ENCODE measurements at regions not wholly inside any gene's neighbourhood (a gene's known extent, or its start where the extent isn't known, plus 50 kb on each side); places are given as distances from the start of the nearest gene placed in this dataset.
A peak's percentile ranks its signal among the peaks of the same experiment; 100 is the strongest.

GRCh38 chr6:18585032-18585573 lies 198.0 kb downstream of the RNF144B start:
- no peaks in the 10 kb centered on the region for H3K9me3 ChIP-seq
- no peak overlapping the region for H3K4me2 ChIP-seq
- H3K27me3 ChIP-seq, result no peaks in the 10 kb centered on the region
- H3K9ac ChIP-seq, result no peak overlapping the region
- no peak overlapping the region for H3K27ac ChIP-seq
- no peaks in the 10 kb centered on the region for H3K36me3 ChIP-seq
- H3K4me3 ChIP-seq, result no peak overlapping the region
- H4K20me1 ChIP-seq, result no peaks in the 10 kb centered on the region
- no peak for TF ChIP-seq Cebpa-rat (IDR thresholded peaks at IDR 0.05)
- peaks cover 18% of the 10 kb centered on the region for H3K4me1 ChIP-seq

GRCh38 chr6:18586133-18586532 lies 199.0 kb downstream of the RNF144B start:
- no peak overlapping the region for H3K27ac ChIP-seq
- H3K4me1 ChIP-seq, result peaks cover 18% of the 10 kb centered on the region
- H4K20me1 ChIP-seq, result no peaks in the 10 kb centered on the region
- H3K4me2 ChIP-seq, result peak overlapping the region; percentile 38
- H3K9ac ChIP-seq, result no peak overlapping the region
- no peaks in the 10 kb centered on the region for H3K27me3 ChIP-seq
- no peaks in the 10 kb centered on the region for H3K36me3 ChIP-seq
- no peak overlapping the region for H3K4me3 ChIP-seq
- no peak for TF ChIP-seq Cebpa-rat (IDR thresholded peaks at IDR 0.05)
- H3K9me3 ChIP-seq, result no peaks in the 10 kb centered on the region

GRCh38 chr6:18595774-18596530 lies 208.8 kb downstream of the RNF144B start:
- Histone ChIP-seq H3K4me2 (no peak overlapping the region), H3K9me3 (no peaks in the 10 kb centered on the region), H3K27ac (no peak overlapping the region), H3K4me1 (no peaks in the 10 kb centered on the region), H3K36me3 (no peaks in the 10 kb centered on the region), H3K9ac (no peak overlapping the region), H4K20me1 (no peaks in the 10 kb centered on the region), H3K27me3 (no peaks in the 10 kb centered on the region), H3K4me3 (no peak overlapping the region)
- no peak for TF ChIP-seq Cebpa-rat (IDR thresholded peaks at IDR 0.05)

- no peak for TF ChIP-seq Cebpa-rat (IDR thresholded peaks at IDR 0.05)
- Histone ChIP-seq H3K4me2 (no peak overlapping the region), H3K27ac (no peak overlapping the region), H3K9me3 (no peaks in the 10 kb centered on the region), H3K4me3 (no peak overlapping the region), H3K4me1 (peaks cover 2% of the 10 kb centered on the region; the same call in 1 of the 2 replicates), H4K20me1 (no peaks in the 10 kb centered on the region), H3K9ac (no peak overlapping the region), H3K36me3 (no peaks in the 10 kb centered on the region), H3K27me3 (no peaks in the 10 kb centered on the region)
These were observed 209.3 kb downstream of the RNF144B start for GRCh38 chr6:18596531-18596835.

GRCh38 chr6:18598551-18599264 lies 211.6 kb downstream of the RNF144B start:
- no peaks in the 10 kb centered on the region for H3K27me3 ChIP-seq
- H4K20me1 ChIP-seq, result no peaks in the 10 kb centered on the region
- no peak overlapping the region for H3K27ac ChIP-seq
- no peaks in the 10 kb centered on the region for H3K36me3 ChIP-seq
- no peak overlapping the region for H3K4me3 ChIP-seq
- TF ChIP-seq Cebpa-rat (IDR thresholded peaks at IDR 0.05), result no peak
- H3K9ac ChIP-seq, result no peak overlapping the region
- H3K9me3 ChIP-seq, result no peaks in the 10 kb centered on the region
- no peak overlapping the region for H3K4me2 ChIP-seq
- peaks cover 7% of the 10 kb centered on the region; the same call in 1 of the 2 replicates for H3K4me1 ChIP-seq

GRCh38 chr6:18600255-18600654 lies 213.1 kb downstream of the RNF144B start:
- H3K27ac ChIP-seq, result no peak overlapping the region
- no peak overlapping the region for H3K9ac ChIP-seq
- H3K36me3 ChIP-seq, result no peaks in the 10 kb centered on the region
- H3K9me3 ChIP-seq, result no peaks in the 10 kb centered on the region
- no peak overlapping the region for H3K4me3 ChIP-seq
- no peaks in the 10 kb centered on the region for H3K27me3 ChIP-seq
- H3K4me1 ChIP-seq, result peaks cover 7% of the 10 kb centered on the region; the same call in 1 of the 2 replicates
- no peak overlapping the region for H3K4me2 ChIP-seq
- no peaks in the 10 kb centered on the region for H4K20me1 ChIP-seq
- TF ChIP-seq Cebpa-rat (IDR thresholded peaks at IDR 0.05), result no peak

DNA sequence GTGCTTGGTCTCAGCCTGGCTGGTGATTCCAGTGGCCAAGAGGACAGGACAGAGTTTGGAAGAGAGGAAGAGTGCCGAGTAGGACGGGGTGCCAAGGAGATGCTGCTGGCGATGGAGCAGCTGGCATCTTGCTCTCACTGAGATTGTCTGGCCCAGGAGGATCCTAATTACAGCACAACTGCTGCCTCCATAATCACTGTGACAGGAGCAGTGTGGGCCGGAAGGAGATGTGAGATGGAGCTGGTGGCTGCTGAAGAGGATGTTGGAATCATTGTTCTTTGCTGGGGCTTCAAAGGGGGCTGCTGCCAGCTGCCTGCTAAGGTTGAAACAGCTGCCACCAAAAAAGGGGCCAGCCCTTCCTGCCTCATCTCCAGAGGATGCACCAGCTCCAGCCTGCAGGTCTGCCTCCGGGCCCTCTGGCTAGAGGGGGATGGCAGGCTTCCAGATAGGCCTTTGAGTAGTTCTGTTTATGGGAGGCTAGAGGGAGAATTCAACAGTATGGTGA lies 214.4 kb downstream of the RNF144B start:
- Histone ChIP-seq H3K9ac (no peak overlapping the region), H3K27ac (no peak overlapping the region), H3K4me2 (peak overlapping the region; percentile 25; the same call in 1 of the 2 replicates), H3K36me3 (no peaks in the 10 kb centered on the region), H3K9me3 (no peaks in the 10 kb centered on the region), H4K20me1 (no peaks in the 10 kb centered on the region), H3K4me3 (no peak overlapping the region), H3K27me3 (no peaks in the 10 kb centered on the region), H3K4me1 (peaks cover 7% of the 10 kb centered on the region; the same call in 1 of the 2 replicates)
- no peak for TF ChIP-seq Cebpa-rat (IDR thresholded peaks at IDR 0.05)

GRCh38 chr6:18602931-18603330 lies 215.8 kb downstream of the RNF144B start:
- Histone ChIP-seq H3K27ac (no peak overlapping the region), H3K9me3 (no peaks in the 10 kb centered on the region), H3K4me1 (peaks cover 7% of the 10 kb centered on the region; the same call in 1 of the 2 replicates), H3K9ac (no peak overlapping the region), H3K4me3 (no peak overlapping the region), H4K20me1 (no peaks in the 10 kb centered on the region), H3K4me2 (no peak overlapping the region), H3K36me3 (no peaks in the 10 kb centered on the region), H3K27me3 (no peaks in the 10 kb centered on the region)
- no peak for TF ChIP-seq Cebpa-rat (IDR thresholded peaks at IDR 0.05)

GRCh38 chr6:18603361-18603760 lies 216.2 kb downstream of the RNF144B start:
- 0 out of 2 replicates have a peak, but pooled peaks cover 3% of the 10 kb centered on the region for H3K9me3 ChIP-seq
- no peak for TF ChIP-seq Cebpa-rat (IDR thresholded peaks at IDR 0.05)
- no peaks in the 10 kb centered on the region for H3K36me3 ChIP-seq
- no peak overlapping the region for H3K27ac ChIP-seq
- H3K4me2 ChIP-seq, result no peak overlapping the region
- peaks cover 7% of the 10 kb centered on the region; the same call in 1 of the 2 replicates for H3K4me1 ChIP-seq
- H3K9ac ChIP-seq, result no peak overlapping the region
- H4K20me1 ChIP-seq, result no peaks in the 10 kb centered on the region
- H3K4me3 ChIP-seq, result no peak overlapping the region
- H3K27me3 ChIP-seq, result no peaks in the 10 kb centered on the region

- Histone ChIP-seq H3K4me2 (no peak overlapping the region), H3K4me1 (peaks cover 7% of the 10 kb centered on the region; the same call in 1 of the 2 replicates), H4K20me1 (no peaks in the 10 kb centered on the region), H3K9ac (no peak overlapping the region), H3K27ac (no peak overlapping the region), H3K4me3 (no peak overlapping the region), H3K9me3 (0 out of 2 replicates have a peak, but pooled peaks cover 10% of the 10 kb centered on the region), H3K36me3 (no peaks in the 10 kb centered on the region), H3K27me3 (no peaks in the 10 kb centered on the region)
- TF ChIP-seq Cebpa-rat (IDR thresholded peaks at IDR 0.05), result no peak
These were observed 218.7 kb downstream of the RNF144B start for GRCh38 chr6:18605841-18606240.
